ENCODE measurements at regions not wholly inside any gene's neighbourhood (a gene's known extent, or its start where the extent isn't known, plus 50 kb on each side); places are given as distances from the start of the nearest gene placed in this dataset.

GRCh38 chr12:61356485-61356884 lies 903.7 kb upstream of the USP15 start:
- Histone ChIP-seq H3K9me2 (replicated peaks; ENCODE audit: insufficient read depth) (no peaks in the 10 kb centered on the region), H3K4me2 (no peak overlapping the region), H4K20me1 (ENCODE audit: insufficient read depth, poor library complexity, severe bottlenecking) (no peaks in the 10 kb centered on the region), H3K36me3 (replicated peaks; ENCODE audit: insufficient read depth, low read depth) (no peaks in the 10 kb centered on the region), H3K27me3 (no peaks in the 10 kb centered on the region), H3K79me2 (no peaks in the 10 kb centered on the region), H3K4me3 (no peak overlapping the region), H3K9me3 (ENCODE audit: low read depth) (no peaks in the 10 kb centered on the region), H3K27ac (no peak overlapping the region), H3K4me1 (ENCODE audit: insufficient read depth) (no peaks in the 10 kb centered on the region), H2AFZ (no peak overlapping the region)
- no peak for DNase-seq (ENCODE audit: low spot score)
- TF ChIP-seq CTCF (IDR thresholded peaks at IDR 0.05; ENCODE audit: poor library complexity) (no peak), EZH2 (IDR thresholded peaks at IDR 0.05; ENCODE audit: borderline replicate concordance) (no peak), EZH2phosphoT487 (IDR thresholded peaks at IDR 0.05; ENCODE audit: low read depth, severe bottlenecking, unreplicated experiment) (no peak)
- WGBS (ENCODE audit: low lambda C conversion rate, missing lambda C conversion rate): 91% methylated on average over 6 of the region's 6 CpGs

- TF ChIP-seq EZH2 (IDR thresholded peaks at IDR 0.05; ENCODE audit: borderline replicate concordance) (no peak), EZH2phosphoT487 (IDR thresholded peaks at IDR 0.05; ENCODE audit: low read depth, severe bottlenecking, unreplicated experiment) (no peak)
- H3K9me3 ChIP-seq (ENCODE audit: low read depth): no peaks in the 10 kb centered on the region
- no peak overlapping the region for H2AFZ ChIP-seq
- no peak for DNase-seq (ENCODE audit: low spot score)
- H3K4me1 ChIP-seq (ENCODE audit: insufficient read depth): no peaks in the 10 kb centered on the region
- H3K4me2 ChIP-seq: no peak overlapping the region
- H3K9me2 ChIP-seq (replicated peaks; ENCODE audit: insufficient read depth): no peaks in the 10 kb centered on the region
- no peaks in the 10 kb centered on the region for H3K36me3 ChIP-seq (replicated peaks; ENCODE audit: insufficient read depth, low read depth)
- H3K79me2 ChIP-seq: no peaks in the 10 kb centered on the region
- no peaks in the 10 kb centered on the region for H4K20me1 ChIP-seq (ENCODE audit: insufficient read depth, poor library complexity, severe bottlenecking)
- H3K27ac ChIP-seq: no peak overlapping the region
- no peaks in the 10 kb centered on the region for H3K27me3 ChIP-seq
- H3K4me3 ChIP-seq: no peak overlapping the region
- WGBS (ENCODE audit: low lambda C conversion rate, missing lambda C conversion rate): 93% methylated on average over 4 of the region's 4 CpGs
These were observed 902.7 kb upstream of the USP15 start for GRCh38 chr12:61357496-61357895.

- Histone ChIP-seq H3K27me3 (no peaks in the 10 kb centered on the region), H2AFZ (no peak overlapping the region)
- no peak for TF ChIP-seq CTCF (IDR thresholded peaks at IDR 0.05; ENCODE audit: poor library complexity)
- no peak for TF ChIP-seq EZH2phosphoT487 (IDR thresholded peaks at IDR 0.05; ENCODE audit: low read depth, severe bottlenecking, unreplicated experiment)
- no peak for TF ChIP-seq EZH2 (IDR thresholded peaks at IDR 0.05; ENCODE audit: borderline replicate concordance)
These were observed 898.2 kb upstream of the USP15 start for GRCh38 chr12:61362037-61362436.

GRCh38 chr12:61365001-61365400 lies 895.2 kb upstream of the USP15 start:
- no peaks in the 10 kb centered on the region for H3K4me1 ChIP-seq (ENCODE audit: insufficient read depth)
- no peaks in the 10 kb centered on the region for H3K27me3 ChIP-seq
- H3K36me3 ChIP-seq (replicated peaks; ENCODE audit: insufficient read depth, low read depth): no peaks in the 10 kb centered on the region
- TF ChIP-seq EZH2phosphoT487 (IDR thresholded peaks at IDR 0.05; ENCODE audit: low read depth, severe bottlenecking, unreplicated experiment) (no peak), EZH2 (IDR thresholded peaks at IDR 0.05; ENCODE audit: borderline replicate concordance) (no peak), CTCF (IDR thresholded peaks at IDR 0.05; ENCODE audit: poor library complexity) (no peak)
- H3K79me2 ChIP-seq: no peaks in the 10 kb centered on the region
- H3K27ac ChIP-seq: no peak overlapping the region
- no peaks in the 10 kb centered on the region for H3K9me3 ChIP-seq (ENCODE audit: low read depth)
- H4K20me1 ChIP-seq (ENCODE audit: insufficient read depth, poor library complexity, severe bottlenecking): no peaks in the 10 kb centered on the region
- no peak overlapping the region for H2AFZ ChIP-seq
- H3K9me2 ChIP-seq (replicated peaks; ENCODE audit: insufficient read depth): no peaks in the 10 kb centered on the region
- no peak overlapping the region for H3K4me3 ChIP-seq
- WGBS (ENCODE audit: low lambda C conversion rate, missing lambda C conversion rate): 100% methylated on average over 1 of the region's 1 CpG
- no peak overlapping the region for H3K4me2 ChIP-seq
- DNase-seq (ENCODE audit: low spot score): no peak

More at GRCh38 chr12:61362037-61362436, 898.2 kb upstream of the USP15 start:
- Histone ChIP-seq H4K20me1 (ENCODE audit: insufficient read depth, poor library complexity, severe bottlenecking) (no peaks in the 10 kb centered on the region), H3K4me2 (no peak overlapping the region), H3K36me3 (replicated peaks; ENCODE audit: insufficient read depth, low read depth) (no peaks in the 10 kb centered on the region), H3K4me3 (no peak overlapping the region), H3K4me1 (ENCODE audit: insufficient read depth) (no peaks in the 10 kb centered on the region), H3K9me2 (replicated peaks; ENCODE audit: insufficient read depth) (no peaks in the 10 kb centered on the region), H3K9me3 (ENCODE audit: low read depth) (no peaks in the 10 kb centered on the region), H3K27ac (no peak overlapping the region), H3K79me2 (no peaks in the 10 kb centered on the region)
- no peak for DNase-seq (ENCODE audit: low spot score)
- 85% methylated on average over 3 of the region's 3 CpGs for WGBS (ENCODE audit: low lambda C conversion rate, missing lambda C conversion rate)

Measured in hepatocyte (in vitro differentiated cells).